ENCODE measurements at regions not wholly inside any gene's neighbourhood (a gene's known extent, or its start where the extent isn't known, plus 50 kb on each side); places are given as distances from the start of the nearest gene placed in this dataset.

GRCh38 chr16:24414534-24414933 lies 124.8 kb upstream of the RBBP6 start:
- no peak for DNase-seq (ENCODE audit: low read depth)

GRCh38 chr16:24418733-24419132 lies 120.6 kb upstream of the RBBP6 start:
- no peak for DNase-seq (ENCODE audit: low read depth)

- peak; percentile 5 for DNase-seq (ENCODE audit: low read depth)
These were observed 116.1 kb upstream of the RBBP6 start for GRCh38 chr16:24423312-24423711.

GRCh38 chr16:24424364-24424763 lies 115.0 kb upstream of the RBBP6 start:
- no peak for DNase-seq (ENCODE audit: low read depth)

- DNase-seq (ENCODE audit: low read depth): no peak
These were observed 111.5 kb upstream of the RBBP6 start for GRCh38 chr16:24427840-24428239.

- DNase-seq (ENCODE audit: low read depth): no peak
These were observed 110.6 kb upstream of the RBBP6 start for GRCh38 chr16:24428756-24429155.

- peak; percentile 77 for DNase-seq (ENCODE audit: low read depth)
These were observed 108.2 kb upstream of the RBBP6 start for GRCh38 chr16:24430954-24431760.

- no peak for DNase-seq (ENCODE audit: low read depth)
These were observed 105.7 kb upstream of the RBBP6 start for GRCh38 chr16:24433706-24434105.

- DNase-seq (ENCODE audit: low read depth): peak; percentile 11
These were observed 99.1 kb upstream of the RBBP6 start for GRCh38 chr16:24440306-24440705.

- no peak for DNase-seq (ENCODE audit: low read depth)
These were observed 96.7 kb upstream of the RBBP6 start for GRCh38 chr16:24442631-24443030.

GRCh38 chr16:24445216-24445615 lies 94.2 kb upstream of the RBBP6 start:
- no peak for DNase-seq (ENCODE audit: low read depth)

GRCh38 chr16:24446189-24446588 lies 93.2 kb upstream of the RBBP6 start:
- DNase-seq (ENCODE audit: low read depth): no peak

GRCh38 chr16:24452724-24453123 lies 86.6 kb upstream of the RBBP6 start:
- DNase-seq (ENCODE audit: low read depth): no peak

- no peak for DNase-seq (ENCODE audit: low read depth)
These were observed 76.0 kb upstream of the RBBP6 start for GRCh38 chr16:24463196-24463945.

GRCh38 chr16:24471561-24472350 lies 67.6 kb upstream of the RBBP6 start:
- no peak for DNase-seq (ENCODE audit: low read depth)

GRCh38 chr16:24477492-24477891 lies 61.9 kb upstream of the RBBP6 start:
- DNase-seq (ENCODE audit: low read depth): no peak

GRCh38 chr16:24478401-24478800 lies 61.0 kb upstream of the RBBP6 start:
- DNase-seq (ENCODE audit: low read depth): no peak

- peak; percentile 49 for DNase-seq (ENCODE audit: low read depth)
These were observed 56.6 kb upstream of the RBBP6 start for GRCh38 chr16:24482681-24483202.

- DNase-seq (ENCODE audit: low read depth): no peak
These were observed 51.3 kb upstream of the RBBP6 start for GRCh38 chr16:24488045-24488444.
